HG03432 (cell line): ENCODE measurements at regions not wholly inside any gene's neighbourhood (a gene's known extent, or its start where the extent isn't known, plus 50 kb on each side); places are given as distances from the start of the nearest gene placed in this dataset.
"Not testable (repeated sequence)": the region's sequence is repeated elsewhere in the genome, so short reads cannot be mapped to it uniquely, and the experiment has no call there.

Experiments
- ATAC-seq: cut with Tn5 transposase; IDR thresholded peaks from one replicate; pipeline ENCODE4 v1.9.1; 2021; ENCODE audit warnings: mild to moderate bottlenecking, moderate library complexity; ENCODE audit not compliant: unreplicated experiment

- no peak for ATAC-seq
Observed at GRCh38 chr5:63228154-63228553, 649.5 kb downstream of the LRRC70 start.

GRCh38 chr5:63220244-63220643 is 641.6 kb downstream of the LRRC70 start:
- ATAC-seq = no peak

- no peak for ATAC-seq
Observed at GRCh38 chr5:63217422-63217821, 638.8 kb downstream of the LRRC70 start.

- ATAC-seq = no peak
Observed at GRCh38 chr5:63213256-63213655, 634.6 kb downstream of the LRRC70 start.

- ATAC-seq = no peak
Observed at GRCh38 chr5:63211448-63212132, 633.0 kb downstream of the LRRC70 start.

- ATAC-seq = no peak
Observed at GRCh38 chr5:63205976-63206375, 627.4 kb downstream of the LRRC70 start.

- ATAC-seq = no peak
Observed at GRCh38 chr5:63201738-63202137, 623.1 kb downstream of the LRRC70 start.

- no peak for ATAC-seq
Observed at GRCh38 chr5:63194126-63194525, 615.5 kb downstream of the LRRC70 start.

GRCh38 chr5:63180190-63180589 is 601.6 kb downstream of the LRRC70 start:
- not testable (repeated sequence) for ATAC-seq

- no peak for ATAC-seq
Observed at GRCh38 chr5:63175850-63176249, 597.2 kb downstream of the LRRC70 start.

GRCh38 chr5:63170486-63170885 is 591.9 kb downstream of the LRRC70 start:
- ATAC-seq = no peak

GRCh38 chr5:63164838-63165535 is 586.4 kb downstream of the LRRC70 start:
- ATAC-seq = no peak

- no peak for ATAC-seq
Observed at GRCh38 chr5:63164339-63164738, 585.7 kb downstream of the LRRC70 start.

GRCh38 chr5:63155310-63155631 is 576.7 kb downstream of the LRRC70 start:
- ATAC-seq = no peak

- no peak for ATAC-seq
Observed at GRCh38 chr5:63154476-63155309, 576.1 kb downstream of the LRRC70 start.

GRCh38 chr5:63152871-63153270 is 574.3 kb downstream of the LRRC70 start:
- no peak for ATAC-seq

GRCh38 chr5:63145167-63145566 is 566.5 kb downstream of the LRRC70 start:
- no peak for ATAC-seq

GRCh38 chr5:63141591-63141990 is 563.0 kb downstream of the LRRC70 start:
- no peak for ATAC-seq

- no peak for ATAC-seq
Observed at GRCh38 chr5:63135291-63135690, 556.7 kb downstream of the LRRC70 start.

GRCh38 chr5:63131626-63132285 is 553.1 kb downstream of the LRRC70 start:
- no peak for ATAC-seq

GRCh38 chr5:63128761-63129160 is 550.1 kb downstream of the LRRC70 start:
- no peak for ATAC-seq
